ENCODE measurements at regions not wholly inside any gene's neighbourhood (a gene's known extent, or its start where the extent isn't known, plus 50 kb on each side); places are given as distances from the start of the nearest gene placed in this dataset.
"Not testable (repeated sequence)": the region's sequence is repeated elsewhere in the genome, so short reads cannot be mapped to it uniquely, and the experiment has no call there.

DNA sequence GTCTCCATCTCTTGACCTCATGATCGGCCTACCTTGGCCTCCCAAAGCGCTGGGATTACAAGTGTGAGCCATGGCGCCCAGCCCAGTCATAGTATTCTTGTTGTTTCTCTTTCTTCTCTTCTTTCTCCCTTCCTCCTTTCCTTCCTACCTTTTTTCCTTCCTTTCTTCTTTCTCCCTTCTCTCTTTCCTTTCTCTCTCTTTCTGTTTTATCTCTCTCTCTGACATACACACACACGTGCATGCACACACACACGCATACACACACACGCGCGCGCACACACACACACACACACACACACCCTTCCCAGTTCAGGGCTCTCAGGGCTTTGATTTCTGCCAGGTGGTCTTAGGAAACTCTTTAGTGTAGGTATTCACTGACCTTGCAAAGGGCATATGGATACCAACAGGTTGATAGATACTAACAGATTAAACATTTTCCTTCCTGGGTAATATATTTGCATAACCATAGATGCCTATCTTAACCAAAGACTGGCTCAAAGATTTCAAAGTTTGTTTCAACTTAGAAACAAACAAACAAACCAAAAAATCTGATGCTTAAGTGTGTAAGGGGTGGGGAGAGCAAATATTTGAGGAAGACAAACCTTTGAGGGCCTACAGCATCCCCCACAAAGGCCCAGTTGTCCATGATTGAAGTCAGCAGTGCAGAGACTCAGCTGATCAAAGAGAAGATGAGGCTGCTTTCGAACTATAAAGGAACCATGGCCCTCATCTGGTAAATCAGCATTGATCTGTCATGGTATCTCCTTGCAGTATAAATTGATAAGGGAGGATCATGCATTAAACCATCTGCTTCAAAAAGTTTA is 288.2 kb upstream of the SEMA6A start:
- DNase-seq, result no peak
- no peaks in the 10 kb centered on the region for H3K36me3 ChIP-seq
- peaks cover 0 to 16% (median 7%) of the 10 kb centered on the region in 4 donors for H3K4me1 ChIP-seq
- no peak for TF ChIP-seq POLR2AphosphoS5 (IDR thresholded peaks at IDR 0.05)
- no peak overlapping the region for H3K4me3 ChIP-seq
- intact Hi-C loops (cut with DNase I; ENCODE audit: low total_unique reads), result no loop called here
- no peaks in the 10 kb centered on the region for H3K9me3 ChIP-seq
- H3K27me3 ChIP-seq, result no peaks in the 10 kb centered on the region
- H3K27ac ChIP-seq, result no peak overlapping the region
- 67 to 83% (median 69%) methylated on average over 10 of the region's 10 CpGs for WGBS, 5 donors

DNA sequence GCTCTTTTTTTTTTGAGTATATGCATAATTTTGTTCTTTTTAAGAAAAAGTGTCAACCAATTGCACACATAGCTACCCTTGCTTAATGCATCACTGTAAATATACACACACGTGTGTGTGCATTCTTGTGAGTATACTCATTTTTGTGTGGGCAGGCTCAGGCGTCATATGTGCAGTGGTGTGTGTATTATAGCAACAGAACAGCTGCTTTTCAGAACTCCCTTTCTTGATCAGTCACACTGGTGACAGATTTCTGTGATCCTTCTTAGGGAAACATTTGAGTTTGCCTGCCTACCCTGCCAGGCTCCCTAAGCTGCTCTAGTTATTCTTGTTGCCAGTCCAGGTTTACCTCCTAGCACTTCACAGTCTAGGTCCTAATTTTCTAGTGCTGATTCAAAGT is 287.0 kb upstream of the SEMA6A start:
- WGBS, 5 donors, result 58 to 70% (median 69%) methylated on average over 2 of the region's 2 CpGs
- intact Hi-C loops (cut with DNase I; ENCODE audit: low total_unique reads), result no loop called here
- H3K36me3 ChIP-seq, result no peaks in the 10 kb centered on the region

DNA sequence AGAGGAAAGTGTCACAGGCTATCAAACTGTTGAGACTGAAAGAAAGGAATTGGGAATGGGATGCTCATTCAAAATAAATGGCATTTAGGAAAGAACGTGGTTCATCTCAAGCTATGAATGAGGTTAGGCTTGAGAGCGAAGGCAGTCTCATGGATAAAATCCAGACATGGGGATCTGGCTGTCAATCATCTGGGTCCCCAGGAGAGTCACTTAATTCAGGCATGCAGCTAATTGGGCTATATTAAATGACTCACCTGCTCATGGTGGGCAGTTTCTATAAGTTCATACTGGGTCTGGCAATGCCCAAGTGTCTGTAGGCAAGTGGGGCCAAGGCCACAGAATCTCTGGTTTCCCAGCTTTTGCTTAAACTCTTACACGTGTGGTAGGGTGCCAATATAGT is 286.5 kb upstream of the SEMA6A start:
- Histone ChIP-seq H3K9me3 (no peaks in the 10 kb centered on the region), H3K27me3 (no peaks in the 10 kb centered on the region), H3K4me3 (no peak overlapping the region), H3K27ac (no peak overlapping the region), H3K36me3 (no peaks in the 10 kb centered on the region), H3K4me1 (peaks cover 0 to 16% (median 7%) of the 10 kb centered on the region in 4 donors)
- TF ChIP-seq POLR2A (IDR thresholded peaks at IDR 0.05) (no peak), POLR2AphosphoS5 (IDR thresholded peaks at IDR 0.05) (no peak)
- TF ChIP-seq, protein P1, sequence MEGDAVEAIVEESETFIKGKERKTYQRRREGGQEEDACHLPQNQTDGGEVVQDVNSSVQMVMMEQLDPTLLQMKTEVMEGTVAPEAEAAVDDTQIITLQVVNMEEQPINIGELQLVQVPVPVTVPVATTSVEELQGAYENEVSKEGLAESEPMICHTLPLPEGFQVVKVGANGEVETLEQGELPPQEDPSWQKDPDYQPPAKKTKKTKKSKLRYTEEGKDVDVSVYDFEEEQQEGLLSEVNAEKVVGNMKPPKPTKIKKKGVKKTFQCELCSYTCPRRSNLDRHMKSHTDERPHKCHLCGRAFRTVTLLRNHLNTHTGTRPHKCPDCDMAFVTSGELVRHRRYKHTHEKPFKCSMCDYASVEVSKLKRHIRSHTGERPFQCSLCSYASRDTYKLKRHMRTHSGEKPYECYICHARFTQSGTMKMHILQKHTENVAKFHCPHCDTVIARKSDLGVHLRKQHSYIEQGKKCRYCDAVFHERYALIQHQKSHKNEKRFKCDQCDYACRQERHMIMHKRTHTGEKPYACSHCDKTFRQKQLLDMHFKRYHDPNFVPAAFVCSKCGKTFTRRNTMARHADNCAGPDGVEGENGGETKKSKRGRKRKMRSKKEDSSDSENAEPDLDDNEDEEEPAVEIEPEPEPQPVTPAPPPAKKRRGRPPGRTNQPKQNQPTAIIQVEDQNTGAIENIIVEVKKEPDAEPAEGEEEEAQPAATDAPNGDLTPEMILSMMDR (IDR thresholded peaks at IDR 0.05), result no peak
- WGBS, 5 donors, result 40 to 72% (median 63%) methylated on average over 3 of the region's 3 CpGs
- intact Hi-C loops (cut with DNase I; ENCODE audit: low total_unique reads), result no loop called here
- no peak for DNase-seq

More for the DNA sequence above, 287.0 kb upstream of the SEMA6A start:
- Histone ChIP-seq H3K4me3 (no peak overlapping the region), H3K4me1 (peaks cover 0 to 16% (median 7%) of the 10 kb centered on the region in 4 donors), H3K27me3 (no peaks in the 10 kb centered on the region), H3K27ac (peak overlapping the region in 1 of 5 donors; percentile 21), H3K9me3 (no peaks in the 10 kb centered on the region)
- DNase-seq, result no peak
- TF ChIP-seq EP300 (IDR thresholded peaks at IDR 0.05), result no peak
- TF ChIP-seq POLR2A (IDR thresholded peaks at IDR 0.05), result no peak

DNA sequence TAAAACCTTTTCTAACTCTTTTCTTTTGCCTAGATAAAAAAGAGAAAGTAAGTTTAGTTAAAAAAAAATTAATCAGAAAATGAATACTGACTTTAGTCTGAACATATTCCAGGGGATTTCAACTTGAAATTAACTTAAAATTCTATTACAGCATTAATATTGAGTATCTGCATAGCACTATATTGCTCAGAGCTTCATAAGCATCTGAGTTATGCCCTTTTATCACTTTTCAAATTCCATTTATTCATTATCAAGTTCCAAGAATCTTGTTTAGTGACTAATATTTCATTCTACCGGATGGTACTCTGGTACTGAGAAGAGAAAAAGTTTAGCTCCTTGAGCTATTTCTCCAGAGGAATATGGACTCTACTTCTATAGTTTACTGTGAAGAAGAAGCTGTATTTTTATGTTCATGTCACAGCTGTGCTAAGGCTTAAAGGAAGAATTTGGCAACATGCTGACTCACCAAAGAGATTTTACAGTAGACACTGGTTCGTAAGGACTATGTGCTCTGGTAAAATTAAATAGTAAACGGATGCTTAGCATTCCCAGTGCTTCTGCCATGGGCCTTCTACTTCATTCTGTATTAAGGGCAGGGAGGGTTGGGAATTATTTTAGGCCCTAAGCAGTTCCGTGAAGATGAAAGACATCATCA is 285.2 kb upstream of the SEMA6A start:
- Histone ChIP-seq H3K27me3 (no peaks in the 10 kb centered on the region), H3K4me3 (no peak overlapping the region), H3K9me3 (no peaks in the 10 kb centered on the region), H3K27ac (no peak overlapping the region), H3K4me1 (peaks cover 0 to 16% (median 7%) of the 10 kb centered on the region in 4 donors), H3K36me3 (no peaks in the 10 kb centered on the region)
- TF ChIP-seq POLR2A (IDR thresholded peaks at IDR 0.05), result no peak
- intact Hi-C loops (cut with DNase I; ENCODE audit: low total_unique reads), result no loop called here
- DNase-seq, result no peak
- 63 to 89% (median 85%) methylated on average over 4 of the region's 4 CpGs for WGBS, 5 donors

DNA sequence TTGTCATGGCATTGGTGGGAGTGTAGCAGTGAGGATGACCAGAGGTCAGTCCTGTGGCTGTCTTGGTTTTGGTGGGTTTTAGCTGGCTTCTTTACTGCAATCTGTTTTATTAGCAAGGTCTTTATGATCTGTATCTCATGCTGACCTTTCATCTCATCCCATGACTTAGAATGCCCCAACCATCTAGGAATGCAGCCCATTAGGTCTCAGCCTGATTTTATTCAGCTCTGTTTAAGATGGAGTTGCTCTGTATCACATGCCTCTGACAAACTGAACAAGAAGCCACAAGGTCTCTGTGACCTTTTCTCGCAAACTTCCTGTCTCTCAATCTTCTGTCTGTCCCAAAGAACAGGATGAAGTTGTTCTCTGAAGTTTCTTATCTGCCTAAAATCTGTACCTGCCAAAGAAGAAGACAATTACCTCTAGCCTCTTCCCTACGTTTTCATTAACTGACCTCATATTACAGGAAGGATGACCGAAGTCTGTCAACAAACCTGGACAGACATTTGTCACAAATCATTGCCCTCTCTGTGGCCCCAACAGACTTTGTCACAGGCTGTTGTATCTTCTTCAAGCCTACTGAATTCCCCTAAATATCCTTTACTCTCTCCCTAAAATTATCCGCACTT is 284.2 kb upstream of the SEMA6A start:
- peaks cover 0 to 7% (median 2%) of the 10 kb centered on the region in 4 donors for H3K4me1 ChIP-seq
- H3K36me3 ChIP-seq, result no peaks in the 10 kb centered on the region
- H3K4me3 ChIP-seq, result no peak overlapping the region
- no peaks in the 10 kb centered on the region for H3K9me3 ChIP-seq
- H3K27ac ChIP-seq, result no peak overlapping the region
- no peak for DNase-seq
- no peaks in the 10 kb centered on the region for H3K27me3 ChIP-seq
- TF ChIP-seq EP300 (IDR thresholded peaks at IDR 0.05), result no peak
- TF ChIP-seq, protein P1 (IDR thresholded peaks at IDR 0.05), result no peak
- no peak for TF ChIP-seq POLR2AphosphoS5 (IDR thresholded peaks at IDR 0.05)
- no peak for TF ChIP-seq POLR2A (IDR thresholded peaks at IDR 0.05)
- intact Hi-C loops (cut with DNase I; ENCODE audit: low total_unique reads), result no loop called here
- WGBS, 5 donors, result 82 to 90% (median 87%) methylated on average over 4 of the region's 4 CpGs

DNA sequence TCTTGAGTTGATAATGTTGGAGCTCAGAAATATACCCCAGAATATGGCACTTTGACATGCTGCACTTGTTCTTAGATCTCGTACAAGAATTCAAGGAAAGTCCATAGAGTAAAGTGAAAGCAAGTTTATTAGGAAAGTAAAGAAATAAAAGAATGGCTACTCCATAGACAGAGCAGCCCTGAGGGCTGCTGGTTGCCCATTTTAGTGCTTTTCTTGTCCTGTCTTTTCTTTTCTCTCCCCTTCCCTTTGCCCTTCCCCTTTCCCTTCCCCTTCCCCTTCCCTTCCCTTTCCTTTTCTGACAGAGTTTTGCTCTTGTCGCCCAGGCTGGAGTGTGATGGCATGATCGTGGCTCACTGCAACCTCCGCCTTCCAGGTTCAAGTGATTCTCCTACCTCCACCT is 283.4 kb upstream of the SEMA6A start:
- H3K9me3 ChIP-seq; H3K36me3 ChIP-seq; DNase-seq; H3K4me3 ChIP-seq; H3K27me3 ChIP-seq; H3K4me1 ChIP-seq; intact Hi-C loops (cut with DNase I; ENCODE audit: low total_unique reads); H3K27ac ChIP-seq: not testable (repeated sequence)
- WGBS, 5 donors, result 90 to 97% (median 94%) methylated on average over 4 of the region's 4 CpGs
